NCI-H2029 treated with DMSO at 0.1 percent for 48 hours (cell line): ENCODE measurements at regions not wholly inside any gene's neighbourhood (a gene's known extent, or its start where the extent isn't known, plus 50 kb on each side); places are given as distances from the start of the nearest gene placed in this dataset.
"Not testable (repeated sequence)": the region's sequence is repeated elsewhere in the genome, so short reads cannot be mapped to it uniquely, and the experiment has no call there.

Source experiments
- DNase-seq: peaks from one replicate; lab custom pipeline; 2025; lab: John Stamatoyannopoulos, UW

DNA sequence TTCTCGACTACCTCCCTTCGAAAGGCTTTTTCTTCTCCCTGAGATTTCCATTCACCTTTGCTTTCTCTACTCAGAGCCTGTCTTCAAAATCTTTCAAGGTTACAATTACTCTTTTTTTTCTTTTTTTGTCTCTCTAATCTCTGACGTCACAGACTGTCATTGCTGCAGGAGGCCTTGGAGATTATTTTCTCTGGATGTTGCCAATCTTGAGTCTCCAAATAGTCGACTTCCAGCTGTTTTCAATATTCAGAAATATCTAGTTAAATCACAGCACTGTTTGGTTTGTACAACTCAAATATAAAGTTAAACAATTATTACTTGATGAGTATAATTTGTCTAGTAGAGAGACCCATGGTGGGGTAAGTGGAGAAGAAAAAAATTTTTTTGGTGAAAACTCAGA lies 359.0 kb upstream of the BOD1L1 start:
- DNase-seq: no peak

DNA sequence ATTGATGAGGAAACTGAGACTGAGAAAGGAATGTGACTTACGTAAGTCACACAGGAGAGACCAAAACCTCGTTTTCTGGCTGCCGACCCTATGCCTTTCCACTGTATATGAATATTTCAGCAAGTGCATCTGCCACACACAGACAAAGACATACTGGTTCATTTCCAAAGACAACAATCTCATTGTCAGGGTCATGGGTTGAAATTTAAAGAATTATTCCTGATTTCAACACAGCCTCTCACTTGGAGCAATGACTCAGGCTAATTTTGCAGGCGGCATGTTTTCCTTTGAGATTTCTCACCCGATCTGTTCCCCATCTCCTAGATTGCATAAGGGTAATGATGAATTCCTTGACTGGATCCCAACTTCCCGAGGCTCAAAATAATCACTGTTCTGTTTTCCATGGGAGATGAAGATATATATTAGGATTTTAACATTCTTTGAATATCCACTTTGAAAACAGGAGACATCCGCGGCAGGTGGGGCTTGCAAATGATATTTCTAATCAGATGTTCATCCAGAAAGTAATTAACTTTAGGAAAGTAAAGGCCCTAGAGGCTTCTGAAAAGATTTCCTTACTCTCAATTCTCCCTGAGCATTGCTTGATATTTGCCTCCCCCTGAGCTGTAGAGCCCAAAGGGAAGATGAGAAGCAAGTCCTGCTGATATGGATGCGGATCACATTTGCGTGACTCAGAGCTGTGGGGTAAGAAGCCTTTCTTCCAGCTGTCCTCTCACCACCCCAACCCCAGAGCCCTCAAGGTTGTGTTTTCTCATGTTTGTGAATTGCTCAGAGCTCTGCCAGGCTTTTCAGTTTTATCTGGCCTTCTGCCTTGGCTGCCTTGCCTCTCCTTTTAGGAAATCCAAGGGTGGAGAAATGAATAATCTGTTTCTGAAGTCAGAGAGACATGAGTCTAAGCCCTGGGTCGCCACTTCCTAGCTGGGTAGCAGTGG lies 361.1 kb upstream of the BOD1L1 start:
- DNase-seq: no peak

DNA sequence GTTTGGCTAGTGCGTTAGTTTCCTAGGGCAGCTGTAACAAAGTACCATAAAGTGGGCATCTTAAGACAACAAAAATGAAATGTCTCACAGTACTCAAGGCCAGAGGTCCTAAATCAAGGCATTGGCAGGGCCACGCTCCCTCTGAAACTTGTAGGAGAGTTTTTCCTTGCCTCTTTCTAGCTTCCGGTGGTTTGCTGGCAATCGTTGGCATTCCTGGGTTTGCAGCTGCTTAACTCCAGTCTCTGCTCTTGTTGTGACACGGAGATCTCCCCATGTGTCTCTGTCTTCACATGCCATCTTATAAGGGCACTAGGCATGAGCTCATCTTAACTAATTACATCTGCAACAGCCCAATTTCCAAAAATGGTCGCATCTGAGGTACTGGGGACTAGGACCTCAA lies 362.0 kb upstream of the BOD1L1 start:
- DNase-seq: no peak

DNA sequence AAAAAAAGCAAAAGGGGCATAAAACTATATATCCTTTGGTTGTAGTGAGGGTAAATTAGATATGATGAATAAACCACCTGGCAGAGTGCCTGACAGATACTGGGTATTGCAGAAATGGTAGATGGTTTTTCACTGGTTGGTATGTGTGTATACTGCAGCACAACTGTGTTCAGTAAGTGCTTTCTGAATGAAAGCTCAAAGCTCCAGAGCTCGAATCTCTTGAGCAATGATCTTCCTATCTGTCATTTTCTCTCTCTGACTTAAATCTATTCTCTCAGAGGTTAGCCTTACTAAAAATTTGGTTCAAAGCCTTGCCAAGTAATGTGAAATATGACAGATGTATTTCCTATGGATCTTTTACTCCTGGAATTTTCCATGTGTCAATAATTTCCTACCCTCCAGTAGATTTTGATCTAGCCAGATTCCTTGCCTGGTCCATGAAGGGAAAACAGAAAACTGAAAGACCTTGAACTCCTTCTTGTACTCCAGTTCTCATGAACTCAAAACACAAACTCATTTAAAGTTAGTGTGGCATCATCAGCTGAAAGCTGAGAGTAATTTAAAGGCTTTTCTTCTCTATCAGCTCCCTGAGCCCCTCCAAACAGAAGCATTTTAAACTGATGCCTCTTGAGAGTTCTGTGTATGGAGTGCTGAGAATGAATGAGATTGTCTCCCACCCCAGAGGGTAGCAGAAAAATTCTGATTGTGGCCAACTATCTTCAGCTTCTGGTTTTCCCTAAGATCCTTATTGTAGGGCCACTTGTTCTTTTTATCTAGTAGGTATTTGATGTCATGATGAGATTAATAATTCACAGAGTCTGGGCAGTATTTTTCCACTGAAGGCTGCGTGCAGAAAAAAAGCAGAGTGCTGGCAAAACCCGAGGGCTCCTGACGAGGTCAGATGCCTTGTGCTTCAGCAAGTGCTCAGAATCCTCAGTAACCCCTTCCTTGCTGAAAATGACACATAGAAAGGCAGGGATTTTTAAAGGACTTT lies 363.4 kb upstream of the BOD1L1 start:
- no peak for DNase-seq

DNA sequence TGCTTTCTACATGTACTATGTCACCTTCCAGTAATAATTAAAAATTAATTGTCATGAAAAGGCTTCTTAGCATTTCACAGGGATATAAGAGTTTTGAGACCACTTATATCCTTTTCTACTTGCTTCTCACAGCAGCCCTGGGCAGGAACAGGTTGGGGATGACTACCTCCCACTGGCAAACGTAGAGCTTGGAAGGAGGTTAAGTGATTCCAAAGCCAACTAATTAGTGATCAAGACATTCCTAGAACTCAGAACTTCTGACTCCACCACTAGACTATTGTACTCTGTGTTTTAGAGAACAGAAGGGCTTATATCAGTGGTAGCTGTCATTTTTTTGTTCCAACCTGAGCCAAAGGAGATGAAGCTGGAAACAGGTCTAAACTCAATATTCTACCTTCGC lies 364.5 kb upstream of the BOD1L1 start:
- DNase-seq: no peak

DNA sequence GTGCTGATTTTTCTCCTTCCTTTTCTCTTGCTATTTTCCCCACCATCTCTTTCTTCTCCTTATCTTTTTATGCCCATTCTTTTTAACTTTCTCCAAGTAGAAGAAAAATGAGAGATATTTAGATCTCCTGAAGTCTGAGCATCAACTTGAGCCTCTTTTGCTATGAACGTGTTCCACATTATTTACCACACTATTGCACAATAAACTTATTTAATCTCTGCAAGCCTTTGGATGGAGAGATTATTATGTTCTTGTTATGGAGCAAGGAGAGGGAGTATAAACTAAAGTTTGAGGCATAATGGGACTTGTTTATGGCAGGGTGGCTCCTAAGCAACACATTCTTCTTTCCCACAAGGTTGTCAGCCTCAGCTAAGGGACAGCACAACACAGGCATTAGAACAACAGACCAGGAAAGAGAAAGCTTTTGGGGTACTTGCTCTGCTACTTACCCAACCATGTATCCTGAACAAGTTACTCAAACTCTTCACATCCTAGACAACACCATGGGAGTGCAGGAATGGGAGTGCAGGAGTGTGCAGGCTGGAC lies 365.5 kb upstream of the BOD1L1 start:
- no peak for DNase-seq

DNA sequence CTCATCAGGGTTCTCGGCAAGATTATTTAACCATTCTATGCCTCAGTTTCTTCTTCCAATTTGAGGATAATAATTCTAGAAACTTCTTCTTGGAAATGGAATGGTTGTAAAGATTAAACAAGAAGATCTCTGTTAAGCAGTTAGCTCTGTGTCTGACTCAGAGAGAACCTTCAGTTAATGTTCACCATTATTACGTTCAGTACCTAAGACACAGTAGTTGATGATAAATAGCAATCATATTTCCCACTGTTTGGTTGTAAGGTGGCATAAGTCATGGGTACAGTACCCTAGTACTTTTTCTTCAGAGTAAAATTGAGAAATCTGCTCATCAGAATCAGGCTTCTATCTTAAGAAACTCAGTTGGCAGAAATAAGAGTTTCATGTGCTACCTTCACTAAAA lies 366.5 kb upstream of the BOD1L1 start:
- DNase-seq: no peak

DNA sequence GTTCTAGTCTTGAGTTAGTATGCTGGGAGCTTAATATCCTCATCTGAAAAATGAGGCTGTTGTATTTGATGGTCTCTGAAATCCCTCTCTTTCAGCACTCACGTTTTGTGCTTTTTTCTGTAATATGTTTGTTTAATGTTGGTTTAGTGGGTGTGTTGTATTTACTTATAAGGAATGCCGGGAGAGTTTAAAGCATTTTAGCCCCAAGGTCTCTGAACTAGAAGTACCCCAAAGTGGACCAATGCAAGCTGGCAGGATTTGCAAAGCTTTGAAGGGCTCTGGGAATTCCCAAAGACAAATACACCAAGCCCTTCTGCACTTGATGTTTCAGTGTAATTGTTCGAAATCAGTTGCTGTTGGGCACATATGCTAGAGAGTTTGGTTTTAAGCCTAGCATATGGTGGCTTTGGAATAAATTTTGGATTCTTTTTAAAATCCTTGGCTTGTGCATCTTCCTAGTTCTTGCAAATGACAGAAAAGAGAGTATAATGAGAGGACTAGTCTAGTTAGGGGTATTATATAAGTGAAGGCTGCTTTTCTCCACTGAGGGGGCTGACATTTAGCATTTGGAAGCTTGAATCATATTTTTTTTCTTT lies 371.4 kb upstream of the BOD1L1 start:
- no peak for DNase-seq

DNA sequence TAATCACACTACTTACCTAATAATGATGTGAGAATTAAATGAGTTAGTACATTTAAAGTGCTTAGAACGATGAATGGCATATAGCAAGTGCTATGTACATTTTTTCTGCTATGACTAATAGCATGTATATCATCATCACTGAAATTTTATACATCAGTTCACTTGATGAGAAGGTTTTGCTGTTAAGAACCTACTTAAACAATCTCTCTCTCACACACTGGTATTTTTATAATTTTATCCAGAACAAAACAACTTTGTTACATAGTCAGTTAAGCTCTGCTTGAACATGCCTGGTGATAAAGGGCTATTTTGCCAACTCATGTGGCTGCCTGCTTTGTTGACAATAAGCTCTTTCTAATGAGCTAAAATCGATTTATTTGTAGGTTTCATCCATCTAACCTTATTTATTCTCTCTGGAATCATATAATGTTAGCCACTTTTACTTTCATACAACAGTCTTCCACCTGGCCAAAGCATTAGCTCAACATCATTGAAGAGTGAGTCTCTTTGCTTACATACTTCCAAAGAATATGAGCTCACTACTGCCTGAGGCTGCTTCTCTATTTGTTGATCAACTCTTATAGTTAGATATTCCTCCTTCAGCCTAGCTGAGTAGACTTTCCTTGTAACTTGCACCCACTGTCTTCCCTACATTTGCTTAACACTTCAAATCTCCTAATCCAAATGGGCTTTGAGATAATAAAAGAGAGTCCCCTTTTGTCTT lies 372.7 kb upstream of the BOD1L1 start:
- DNase-seq: no peak

DNA sequence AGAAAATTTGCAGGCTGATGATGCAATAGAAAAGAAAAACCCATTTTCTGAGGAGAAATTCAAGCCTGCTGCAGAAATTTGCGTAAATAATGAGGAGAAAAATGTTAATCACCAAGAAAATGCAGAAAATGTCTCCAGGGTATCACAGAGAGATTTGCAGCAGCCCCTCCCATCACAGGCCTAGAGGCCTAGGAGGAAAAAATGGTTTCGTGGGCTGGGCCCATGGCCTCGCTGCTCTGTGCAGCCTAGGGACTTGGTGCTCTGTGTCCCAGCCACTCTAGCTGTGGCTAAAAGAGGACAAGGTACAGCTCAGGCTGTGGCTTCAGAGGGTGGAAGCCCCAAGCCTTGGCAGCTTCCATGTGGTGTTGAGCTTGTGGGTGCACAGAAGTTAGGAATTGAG lies 374.8 kb upstream of the BOD1L1 start:
- DNase-seq: not testable (repeated sequence)

DNA sequence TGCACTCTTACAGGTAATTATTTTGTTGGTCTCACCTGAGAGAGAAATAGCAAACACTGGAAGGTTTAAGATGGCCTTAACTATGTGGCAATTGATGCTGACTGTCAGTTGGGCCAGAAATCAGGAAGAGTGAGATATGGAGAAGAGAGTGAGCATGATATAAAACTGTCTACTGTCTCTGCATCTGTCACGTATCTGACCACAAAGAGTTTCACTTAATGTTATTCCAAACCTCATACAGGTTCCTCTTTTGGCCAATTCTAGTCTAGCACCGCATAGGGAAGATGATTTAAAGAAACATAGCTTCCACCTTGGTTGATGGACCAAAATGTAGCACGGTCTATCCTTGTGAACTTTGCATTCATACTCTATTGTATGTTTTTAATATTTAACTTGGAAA lies 381.0 kb upstream of the BOD1L1 start:
- no peak for DNase-seq

DNA sequence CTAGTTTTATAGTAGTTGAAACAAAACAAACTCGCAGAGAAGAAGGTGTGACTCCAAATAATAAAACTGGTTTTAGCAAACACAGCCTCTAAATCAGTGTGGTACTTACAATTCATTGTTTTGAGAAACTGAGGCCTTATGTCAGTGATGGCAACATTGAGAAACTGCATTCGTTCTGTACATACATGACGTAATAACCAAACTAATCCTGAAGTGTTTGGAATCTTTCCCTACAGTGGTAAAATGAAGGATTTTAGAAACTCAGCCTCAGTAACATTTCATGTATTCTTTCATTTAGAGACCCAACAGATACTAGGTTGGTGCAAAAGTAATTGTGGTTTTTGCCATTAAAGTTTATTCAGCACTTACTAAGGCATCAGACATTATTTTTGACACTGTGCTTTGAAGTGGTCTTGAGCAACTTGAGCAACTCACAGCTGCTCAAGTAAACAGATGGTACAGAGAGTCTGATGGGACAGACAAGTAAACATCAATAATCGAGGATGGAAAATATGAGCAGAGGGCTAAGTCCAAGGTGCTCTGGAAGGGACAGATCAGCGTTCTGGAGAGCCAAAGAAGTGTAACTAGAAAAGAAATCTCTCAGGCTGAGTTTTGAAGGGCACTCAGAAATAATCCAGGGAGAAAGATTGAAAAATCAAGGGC lies 390.8 kb upstream of the BOD1L1 start:
- no peak for DNase-seq

DNA sequence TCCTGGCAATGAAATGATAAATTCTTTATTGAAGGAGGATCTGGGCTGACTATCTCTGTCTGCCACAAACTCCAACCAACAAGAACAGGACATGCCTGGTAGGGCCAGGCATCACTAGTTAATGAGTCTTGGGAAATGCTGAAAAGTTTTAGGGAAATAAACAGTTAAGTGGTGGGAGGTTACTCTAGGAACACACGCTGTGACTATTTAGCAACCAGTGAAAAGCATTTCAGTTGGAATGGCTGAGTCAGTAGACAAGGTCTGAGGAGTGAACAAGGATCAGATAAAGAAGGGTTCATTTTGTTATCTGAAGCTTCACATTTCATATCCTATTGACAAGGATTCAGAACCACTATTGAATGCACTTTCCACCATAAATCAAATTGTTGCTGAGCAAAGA lies 394.9 kb upstream of the BOD1L1 start:
- no peak for DNase-seq

DNA sequence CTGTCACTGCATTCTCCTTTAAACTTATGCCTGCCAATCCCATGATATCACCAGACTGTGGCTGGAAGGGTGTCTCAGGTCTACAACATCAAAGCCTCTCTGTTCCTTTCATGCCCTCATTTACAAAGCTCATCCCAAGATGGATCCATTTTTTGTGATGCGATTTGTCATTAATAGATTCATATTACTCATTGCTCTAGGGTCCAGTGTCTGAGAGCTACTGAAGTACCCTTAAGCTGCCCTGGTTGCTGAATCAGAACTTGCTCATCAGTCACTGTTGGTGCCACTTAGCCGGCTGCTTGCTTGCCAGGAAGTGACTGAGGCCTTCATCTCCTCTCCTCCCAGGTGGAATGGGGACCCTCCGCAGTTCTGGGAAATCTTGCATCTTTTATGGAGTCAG lies 395.5 kb upstream of the BOD1L1 start:
- no peak for DNase-seq

DNA sequence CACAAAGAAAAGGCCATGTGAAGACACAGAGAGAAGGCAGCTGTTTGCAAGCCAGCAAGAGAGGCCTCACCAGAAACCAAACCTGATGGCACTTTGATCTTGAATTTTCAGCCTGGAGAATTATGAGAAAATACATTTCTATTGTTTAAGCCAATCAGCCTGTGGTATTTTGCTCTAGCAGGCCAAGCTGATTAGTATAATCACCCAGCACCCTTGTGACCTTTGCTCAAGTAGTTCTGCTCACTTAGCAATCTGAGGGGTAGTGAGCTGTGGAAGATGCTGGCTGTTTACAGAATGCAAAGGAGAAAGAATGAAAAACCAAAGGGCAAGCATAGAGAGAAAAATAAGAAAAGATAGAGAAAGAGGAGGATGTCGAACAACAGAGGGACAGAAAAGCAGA lies 396.4 kb upstream of the BOD1L1 start:
- DNase-seq: no peak

DNA sequence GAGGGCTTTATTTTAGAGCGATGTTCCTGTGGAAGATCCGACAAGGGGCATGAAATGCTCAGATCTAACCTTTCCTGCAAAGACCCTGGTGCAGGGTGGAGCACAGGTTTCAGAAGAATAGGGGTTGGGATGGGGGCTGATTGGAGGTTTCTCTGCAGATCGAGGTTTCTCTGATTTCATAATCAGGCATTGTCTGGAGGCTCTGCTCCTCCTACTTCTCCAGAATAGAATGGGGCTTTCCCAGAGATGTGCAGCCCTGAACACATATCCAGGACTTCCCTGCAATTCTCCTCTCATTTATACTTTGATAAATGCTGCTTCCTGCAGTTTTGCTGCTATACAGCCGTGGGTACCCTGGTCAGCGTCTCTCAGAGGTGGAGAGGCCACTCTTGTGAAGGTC lies 397.6 kb upstream of the BOD1L1 start:
- no peak for DNase-seq

DNA sequence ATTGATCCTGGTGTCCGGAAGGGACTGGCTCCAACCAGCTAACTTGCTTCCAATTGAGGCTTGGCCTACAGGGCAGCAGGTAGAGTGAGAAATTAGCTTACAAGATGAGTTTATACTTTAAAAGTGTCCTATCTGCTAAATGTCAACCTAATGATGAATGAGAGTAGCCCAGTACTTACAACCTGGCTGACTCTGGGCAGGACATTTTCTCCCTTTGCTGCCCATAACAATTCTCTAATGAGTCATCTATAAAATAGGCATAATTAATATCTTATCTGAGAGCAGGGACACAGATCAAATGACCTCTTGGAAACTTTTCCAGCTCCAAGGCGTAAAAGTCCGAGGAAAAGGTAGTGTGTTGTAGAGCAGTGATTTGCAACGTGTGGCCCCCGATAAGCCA lies 398.4 kb upstream of the BOD1L1 start:
- no peak for DNase-seq

DNA sequence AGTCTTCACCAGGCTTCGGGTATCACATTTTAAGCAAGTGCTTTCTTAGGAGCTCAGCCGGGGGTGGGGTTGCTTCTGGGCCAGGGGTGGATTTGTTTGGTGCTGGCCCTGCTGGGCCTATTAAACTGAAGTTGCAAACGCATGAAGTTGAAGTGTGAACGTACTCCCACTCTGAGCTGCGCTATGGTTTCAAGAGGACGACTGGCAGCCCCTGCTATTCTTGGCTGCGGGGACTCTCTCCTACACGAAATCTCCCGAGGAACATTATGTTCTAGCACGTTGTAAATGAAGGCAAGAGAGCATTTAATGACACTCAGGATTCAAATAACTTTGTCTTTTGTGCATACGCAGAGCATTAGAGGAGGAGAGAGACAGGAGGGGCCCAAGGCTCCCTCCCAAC lies 401.3 kb upstream of the BOD1L1 start:
- no peak for DNase-seq

DNA sequence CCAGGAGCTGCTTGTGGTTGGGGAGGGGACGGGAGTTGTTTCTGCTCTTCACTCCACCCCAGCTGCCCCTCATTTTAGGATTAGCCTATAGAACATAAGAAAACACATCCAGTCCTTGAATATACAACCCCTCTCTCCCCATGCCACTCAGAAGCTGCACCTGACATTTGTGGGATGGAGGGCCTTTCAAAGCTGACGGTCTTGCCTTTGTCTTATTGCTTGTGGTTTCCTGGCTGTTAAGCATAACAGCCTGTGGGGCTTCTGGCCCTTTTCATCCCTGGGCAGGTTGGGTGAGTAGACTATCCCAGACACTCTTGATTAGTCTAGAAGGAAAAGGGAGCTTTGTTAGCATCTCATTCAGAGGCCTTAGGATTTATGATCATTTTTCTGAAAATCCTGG lies 407.6 kb upstream of the BOD1L1 start:
- no peak for DNase-seq

DNA sequence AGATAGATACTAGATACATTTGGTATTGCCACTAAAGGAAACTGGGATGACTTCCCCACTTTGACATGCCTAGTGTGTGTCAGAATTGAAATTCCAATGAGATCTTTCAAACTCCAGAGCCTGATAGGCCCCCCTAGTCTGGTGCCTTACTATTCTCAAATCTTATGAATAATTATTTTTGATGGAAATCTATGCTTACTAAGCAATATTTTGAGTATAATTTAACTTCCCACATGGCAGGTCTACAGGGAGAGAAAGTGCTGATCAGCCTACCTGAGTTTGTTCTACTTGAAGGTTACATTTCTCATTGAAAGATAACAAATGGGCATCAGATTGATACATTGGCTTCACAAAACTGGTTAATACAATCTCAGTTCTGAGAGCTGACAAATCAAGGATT lies 415.7 kb upstream of the BOD1L1 start:
- no peak for DNase-seq

DNA sequence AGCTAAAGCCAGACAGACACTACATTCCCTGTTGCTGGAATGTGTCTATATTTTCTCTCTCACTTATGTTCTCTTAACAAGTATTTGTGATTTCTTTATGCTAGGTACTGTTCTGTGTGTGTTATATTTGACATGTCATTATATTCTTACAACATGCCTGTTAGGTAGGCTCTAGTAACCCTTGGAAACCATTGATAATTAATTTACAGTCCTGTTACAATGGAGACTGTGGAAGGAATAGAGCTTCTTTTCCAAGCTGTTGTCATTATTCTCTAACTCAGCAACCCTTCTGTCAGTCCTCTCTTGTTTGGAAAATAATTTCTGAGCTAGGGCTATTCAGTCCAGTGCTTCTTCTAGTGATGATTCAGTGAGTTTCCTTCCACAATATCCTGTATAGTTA lies 419.1 kb upstream of the BOD1L1 start:
- DNase-seq: no peak
